ENCODE measurements at regions not wholly inside any gene's neighbourhood (a gene's known extent, or its start where the extent isn't known, plus 50 kb on each side); places are given as distances from the start of the nearest gene placed in this dataset.

DNA sequence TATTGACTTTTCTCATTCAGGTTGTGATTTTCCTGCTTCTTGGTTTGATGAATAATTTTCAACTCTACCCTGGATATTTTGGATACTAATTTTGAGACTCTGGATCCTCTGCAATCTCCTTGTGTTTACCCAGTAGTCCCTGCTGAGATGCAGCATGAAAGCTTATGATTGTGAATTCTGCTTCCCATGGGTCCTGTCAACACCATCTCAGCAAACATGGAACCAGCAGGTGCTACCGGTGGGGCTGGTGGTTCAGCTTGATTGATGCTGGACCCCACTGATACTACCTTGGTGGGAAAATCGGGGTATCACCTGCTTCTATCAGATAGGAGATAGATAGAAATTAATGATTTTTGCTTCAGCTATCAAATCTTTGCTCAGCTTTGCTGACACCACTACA lies 81.1 kb downstream of the SOWAHC start:
- TF ChIP-seq, protein P1, sequence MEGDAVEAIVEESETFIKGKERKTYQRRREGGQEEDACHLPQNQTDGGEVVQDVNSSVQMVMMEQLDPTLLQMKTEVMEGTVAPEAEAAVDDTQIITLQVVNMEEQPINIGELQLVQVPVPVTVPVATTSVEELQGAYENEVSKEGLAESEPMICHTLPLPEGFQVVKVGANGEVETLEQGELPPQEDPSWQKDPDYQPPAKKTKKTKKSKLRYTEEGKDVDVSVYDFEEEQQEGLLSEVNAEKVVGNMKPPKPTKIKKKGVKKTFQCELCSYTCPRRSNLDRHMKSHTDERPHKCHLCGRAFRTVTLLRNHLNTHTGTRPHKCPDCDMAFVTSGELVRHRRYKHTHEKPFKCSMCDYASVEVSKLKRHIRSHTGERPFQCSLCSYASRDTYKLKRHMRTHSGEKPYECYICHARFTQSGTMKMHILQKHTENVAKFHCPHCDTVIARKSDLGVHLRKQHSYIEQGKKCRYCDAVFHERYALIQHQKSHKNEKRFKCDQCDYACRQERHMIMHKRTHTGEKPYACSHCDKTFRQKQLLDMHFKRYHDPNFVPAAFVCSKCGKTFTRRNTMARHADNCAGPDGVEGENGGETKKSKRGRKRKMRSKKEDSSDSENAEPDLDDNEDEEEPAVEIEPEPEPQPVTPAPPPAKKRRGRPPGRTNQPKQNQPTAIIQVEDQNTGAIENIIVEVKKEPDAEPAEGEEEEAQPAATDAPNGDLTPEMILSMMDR (conservative IDR thresholded peaks at IDR 0.05; ENCODE audit: low read depth, low read length), result no peak
- TF ChIP-seq EZH2 (IDR thresholded peaks at IDR 0.05; ENCODE audit: low read length, unreplicated experiment) (no peak), EZH2phosphoT487 (IDR thresholded peaks at IDR 0.05; ENCODE audit: borderline replicate concordance, low read length) (no peak)
